KMS-11 (cell line): ENCODE measurements at regions not wholly inside any gene's neighbourhood (a gene's known extent, or its start where the extent isn't known, plus 50 kb on each side); places are given as distances from the start of the nearest gene placed in this dataset.

Experiments used
- H2AFZ ChIP-seq: fragments of 200-600 bp; sonication (generic); 2 replicates; pipeline ENCODE4 v1.6.1; 2016; ENCODE audit warnings: antibody characterized with exemption, mixed run types, low read depth
- H3K27ac ChIP-seq: fragments of 200-600 bp; sonication (generic); 2 replicates; pipeline ENCODE4 v1.6.1; 2016; ENCODE audit warnings: mild to moderate bottlenecking, mixed run types
- H3K27me3 ChIP-seq: fragments of 200-600 bp; sonication (generic); 2 replicates; pipeline ENCODE4 v1.6.1; 2017; ENCODE audit warnings: mild to moderate bottlenecking, low read depth, mixed run types, moderate library complexity; ENCODE audit not compliant: insufficient read depth
- H3K36me3 ChIP-seq: fragments of 200-600 bp; sonication (generic); 2 replicates; pipeline ENCODE4 v1.6.1; 2017; ENCODE audit warnings: mild to moderate bottlenecking, mixed run types; ENCODE audit not compliant: insufficient read depth
- H3K4me1 ChIP-seq: fragments of 200-600 bp; sonication (generic); 2 replicates; pipeline ENCODE4 v1.6.1; 2016; ENCODE audit warnings: mild to moderate bottlenecking, low read depth, mixed run types; ENCODE audit not compliant: poor library complexity, severe bottlenecking
- H3K4me2 ChIP-seq: fragments of 200-600 bp; sonication (generic); 2 replicates; pipeline ENCODE4 v1.7.0; 2016; ENCODE audit warnings: mild to moderate bottlenecking, mixed run types
- H3K4me3 ChIP-seq: fragments of 200-600 bp; sonication (generic); IDR thresholded peaks from 2 replicates; pipeline ENCODE4 v1.6.1; 2017; ENCODE audit warnings: low read depth, low read length, mixed read lengths; ENCODE audit not compliant: insufficient read depth
- H3K79me2 ChIP-seq: fragments of 200-600 bp; sonication (generic); 2 replicates; pipeline ENCODE4 v1.6.1; 2016; ENCODE audit warnings: low read depth, mixed run types; ENCODE audit not compliant: insufficient read depth
- H3K9ac ChIP-seq: fragments of 200-600 bp; sonication (generic); 2 replicates; pipeline ENCODE4 v1.6.1; 2016; ENCODE audit warnings: mild to moderate bottlenecking, mixed run types
- H4K20me1 ChIP-seq: fragments of 200-600 bp; sonication (generic); 2 replicates; pipeline ENCODE4 v1.6.1; 2016; ENCODE audit warnings: mild to moderate bottlenecking, mixed run types; ENCODE audit not compliant: insufficient read depth
- TF ChIP-seq, protein P1 (sequence below): fragments of 200-600 bp; sonication (generic); conservative IDR thresholded peaks from 2 replicates; pipeline ENCODE4 v1.6.1; 2017; ENCODE audit warnings: low read depth, mild to moderate bottlenecking, antibody characterized with exemption, low read length, moderate library complexity, mixed read lengths

DNA sequence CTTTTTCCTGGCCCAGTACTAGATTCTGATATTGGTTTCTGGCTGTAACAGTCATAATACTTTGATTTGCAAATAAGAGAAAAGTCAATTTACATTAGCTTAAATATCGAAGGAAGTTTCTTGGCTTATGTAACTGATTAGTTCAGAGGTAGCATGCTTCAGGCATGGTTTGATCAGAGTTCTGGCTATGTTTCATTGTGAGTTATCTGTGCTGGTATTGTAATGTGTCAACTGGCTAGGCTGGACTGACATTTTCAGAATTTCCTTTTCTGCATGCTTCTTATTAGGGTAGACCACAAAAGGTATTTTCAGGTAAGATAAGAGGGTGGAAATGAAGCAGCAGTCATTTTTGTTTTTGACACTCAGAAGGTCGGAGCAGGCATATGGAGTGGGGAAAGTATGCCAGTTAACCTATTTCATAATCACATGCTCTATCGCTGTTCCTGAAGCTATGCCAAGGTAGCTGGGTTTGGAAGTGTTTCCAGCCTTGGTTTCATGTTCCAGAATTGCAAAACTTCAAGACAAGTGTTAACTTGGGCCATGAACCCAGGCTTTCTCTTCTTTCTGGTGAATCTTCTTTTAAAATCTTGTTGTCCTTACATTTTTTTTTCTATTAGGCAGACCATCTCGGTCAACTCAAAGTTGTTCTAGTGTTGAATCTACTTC is 244.9 kb downstream of the DHX35 start:
- H2AFZ ChIP-seq, result no peak overlapping the region
- TF ChIP-seq, protein P1, sequence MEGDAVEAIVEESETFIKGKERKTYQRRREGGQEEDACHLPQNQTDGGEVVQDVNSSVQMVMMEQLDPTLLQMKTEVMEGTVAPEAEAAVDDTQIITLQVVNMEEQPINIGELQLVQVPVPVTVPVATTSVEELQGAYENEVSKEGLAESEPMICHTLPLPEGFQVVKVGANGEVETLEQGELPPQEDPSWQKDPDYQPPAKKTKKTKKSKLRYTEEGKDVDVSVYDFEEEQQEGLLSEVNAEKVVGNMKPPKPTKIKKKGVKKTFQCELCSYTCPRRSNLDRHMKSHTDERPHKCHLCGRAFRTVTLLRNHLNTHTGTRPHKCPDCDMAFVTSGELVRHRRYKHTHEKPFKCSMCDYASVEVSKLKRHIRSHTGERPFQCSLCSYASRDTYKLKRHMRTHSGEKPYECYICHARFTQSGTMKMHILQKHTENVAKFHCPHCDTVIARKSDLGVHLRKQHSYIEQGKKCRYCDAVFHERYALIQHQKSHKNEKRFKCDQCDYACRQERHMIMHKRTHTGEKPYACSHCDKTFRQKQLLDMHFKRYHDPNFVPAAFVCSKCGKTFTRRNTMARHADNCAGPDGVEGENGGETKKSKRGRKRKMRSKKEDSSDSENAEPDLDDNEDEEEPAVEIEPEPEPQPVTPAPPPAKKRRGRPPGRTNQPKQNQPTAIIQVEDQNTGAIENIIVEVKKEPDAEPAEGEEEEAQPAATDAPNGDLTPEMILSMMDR, result no peak
- no peaks in the 10 kb centered on the region for H4K20me1 ChIP-seq
- no peak overlapping the region for H3K27ac ChIP-seq
- no peak overlapping the region for H3K4me3 ChIP-seq
- no peak overlapping the region for H3K9ac ChIP-seq
- no peaks in the 10 kb centered on the region for H3K27me3 ChIP-seq
- H3K36me3 ChIP-seq, result no peaks in the 10 kb centered on the region
- H3K4me2 ChIP-seq, result no peak overlapping the region
- no peaks in the 10 kb centered on the region for H3K79me2 ChIP-seq
- no peaks in the 10 kb centered on the region for H3K4me1 ChIP-seq

DNA sequence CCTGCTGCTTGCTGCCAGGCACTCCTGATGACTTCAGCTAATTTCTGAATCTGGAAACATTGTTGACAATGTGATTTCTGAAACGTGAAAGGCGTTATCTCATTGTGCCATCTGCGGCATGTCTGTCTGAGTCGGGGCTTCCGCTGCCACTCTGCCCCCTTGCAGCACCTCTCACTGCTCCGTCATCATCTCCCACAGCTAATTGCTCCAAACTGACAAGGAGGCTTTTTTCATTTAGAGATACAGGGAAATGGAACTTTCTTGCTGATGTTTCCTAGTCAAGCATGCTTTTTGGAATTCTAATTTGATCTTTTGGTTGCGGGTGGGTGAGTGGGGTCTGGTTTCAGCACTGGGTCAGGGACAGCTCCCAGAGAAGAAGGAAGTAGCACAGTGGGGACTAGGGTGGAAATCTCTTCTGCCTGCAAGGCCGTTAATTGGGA is 233.5 kb downstream of the DHX35 start:
- no peak overlapping the region for H3K27ac ChIP-seq
- no peak overlapping the region for H3K9ac ChIP-seq
- H2AFZ ChIP-seq, result no peak overlapping the region
- no peaks in the 10 kb centered on the region for H3K36me3 ChIP-seq
- TF ChIP-seq, protein P1, result no peak
- no peak overlapping the region for H3K4me2 ChIP-seq
- H3K4me3 ChIP-seq, result no peak overlapping the region
- no peaks in the 10 kb centered on the region for H4K20me1 ChIP-seq
- H3K79me2 ChIP-seq, result no peaks in the 10 kb centered on the region
- H3K4me1 ChIP-seq, result no peaks in the 10 kb centered on the region
- H3K27me3 ChIP-seq, result no peaks in the 10 kb centered on the region

DNA sequence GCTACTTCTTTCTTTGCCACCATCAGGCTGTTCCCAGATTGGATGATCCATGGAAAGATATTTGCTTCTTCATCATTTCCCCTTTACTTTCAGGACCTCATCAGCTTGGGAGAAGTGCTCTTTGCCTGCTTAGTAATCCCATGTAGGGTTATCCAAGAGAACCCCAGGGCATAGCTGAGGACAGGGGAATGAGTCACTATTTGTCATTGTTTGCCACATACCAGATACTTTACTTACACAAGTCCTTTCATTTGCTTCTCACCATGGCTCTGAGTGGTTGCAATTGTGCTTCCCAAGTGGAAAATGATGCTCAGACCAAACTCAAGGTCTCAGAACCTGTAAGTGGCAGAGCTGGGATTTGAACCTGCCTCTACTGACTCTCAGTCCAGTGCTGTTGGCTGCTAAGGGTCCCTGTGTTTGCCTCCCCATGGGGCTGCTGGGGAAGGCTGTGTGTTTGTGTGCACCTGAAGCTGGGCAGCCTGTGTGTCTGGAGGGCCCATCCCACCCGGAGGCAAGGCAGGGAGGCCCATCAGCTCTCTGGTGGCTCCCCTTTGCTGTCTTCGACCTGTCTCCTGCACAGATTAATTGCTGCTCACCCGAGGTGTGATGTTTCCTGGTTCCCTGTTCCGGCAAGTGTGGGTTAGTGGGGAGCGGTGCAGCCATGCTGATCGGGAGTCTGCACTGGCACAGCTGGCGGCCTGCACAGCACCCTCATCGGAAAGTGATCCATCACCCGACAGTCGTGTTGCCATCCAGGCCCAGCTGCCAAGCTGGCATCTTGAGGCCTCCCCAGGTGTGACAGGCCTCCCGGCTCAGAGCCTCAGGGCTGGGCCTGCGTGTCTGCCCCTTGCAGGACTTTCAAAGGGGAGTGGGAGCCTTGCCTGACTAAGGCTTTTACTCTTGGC is 228.8 kb downstream of the DHX35 start:
- H3K4me1 ChIP-seq, result no peaks in the 10 kb centered on the region
- no peak overlapping the region for H2AFZ ChIP-seq
- H3K27me3 ChIP-seq, result no peaks in the 10 kb centered on the region
- no peak overlapping the region for H3K27ac ChIP-seq
- H4K20me1 ChIP-seq, result no peaks in the 10 kb centered on the region
- no peak overlapping the region for H3K4me2 ChIP-seq
- TF ChIP-seq, protein P1, result no peak
- no peak overlapping the region for H3K4me3 ChIP-seq
- H3K9ac ChIP-seq, result no peak overlapping the region
- no peaks in the 10 kb centered on the region for H3K79me2 ChIP-seq
- no peaks in the 10 kb centered on the region for H3K36me3 ChIP-seq

DNA sequence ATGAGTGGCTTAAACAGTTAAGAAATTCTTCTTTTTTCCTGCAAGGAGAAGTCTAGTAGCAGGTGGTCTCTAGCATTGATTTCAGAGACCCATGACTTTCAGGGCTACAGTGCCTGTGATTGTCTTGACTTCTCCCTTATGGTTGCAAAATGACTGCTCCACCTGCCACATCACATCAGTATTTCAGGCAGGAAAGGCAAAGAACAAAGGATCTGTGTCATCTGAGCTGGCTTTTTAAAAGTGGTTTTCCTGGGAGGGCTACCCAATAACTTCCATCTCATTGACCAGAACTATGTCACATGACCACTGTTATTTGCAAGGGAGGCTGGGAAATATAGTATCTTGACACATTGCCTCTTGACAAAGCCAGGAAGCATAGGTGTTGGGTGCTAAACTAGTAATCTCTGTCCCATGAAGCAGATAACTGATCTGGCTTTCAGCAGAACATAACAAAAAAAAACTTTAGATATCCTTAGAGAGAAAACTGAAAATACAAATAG is 226.2 kb downstream of the DHX35 start:
- TF ChIP-seq, protein P1, result no peak
- no peaks in the 10 kb centered on the region for H3K4me1 ChIP-seq
- H3K9ac ChIP-seq, result no peak overlapping the region
- H3K27me3 ChIP-seq, result no peaks in the 10 kb centered on the region
- no peak overlapping the region for H2AFZ ChIP-seq
- no peak overlapping the region for H3K4me2 ChIP-seq
- no peaks in the 10 kb centered on the region for H3K36me3 ChIP-seq
- no peak overlapping the region for H3K4me3 ChIP-seq
- no peaks in the 10 kb centered on the region for H4K20me1 ChIP-seq
- H3K27ac ChIP-seq, result no peak overlapping the region
- no peaks in the 10 kb centered on the region for H3K79me2 ChIP-seq
